Ammon's horn (tissue), 1 donor: ENCODE measurements at regions not wholly inside any gene's neighbourhood (a gene's known extent, or its start where the extent isn't known, plus 50 kb on each side); places are given as distances from the start of the nearest gene placed in this dataset.

Experiments used
- DNase-seq: peaks from one replicate; pipeline ENCODE4 v3.0.0-alpha.2; 2016; ENCODE audit warnings: low spot score

DNA sequence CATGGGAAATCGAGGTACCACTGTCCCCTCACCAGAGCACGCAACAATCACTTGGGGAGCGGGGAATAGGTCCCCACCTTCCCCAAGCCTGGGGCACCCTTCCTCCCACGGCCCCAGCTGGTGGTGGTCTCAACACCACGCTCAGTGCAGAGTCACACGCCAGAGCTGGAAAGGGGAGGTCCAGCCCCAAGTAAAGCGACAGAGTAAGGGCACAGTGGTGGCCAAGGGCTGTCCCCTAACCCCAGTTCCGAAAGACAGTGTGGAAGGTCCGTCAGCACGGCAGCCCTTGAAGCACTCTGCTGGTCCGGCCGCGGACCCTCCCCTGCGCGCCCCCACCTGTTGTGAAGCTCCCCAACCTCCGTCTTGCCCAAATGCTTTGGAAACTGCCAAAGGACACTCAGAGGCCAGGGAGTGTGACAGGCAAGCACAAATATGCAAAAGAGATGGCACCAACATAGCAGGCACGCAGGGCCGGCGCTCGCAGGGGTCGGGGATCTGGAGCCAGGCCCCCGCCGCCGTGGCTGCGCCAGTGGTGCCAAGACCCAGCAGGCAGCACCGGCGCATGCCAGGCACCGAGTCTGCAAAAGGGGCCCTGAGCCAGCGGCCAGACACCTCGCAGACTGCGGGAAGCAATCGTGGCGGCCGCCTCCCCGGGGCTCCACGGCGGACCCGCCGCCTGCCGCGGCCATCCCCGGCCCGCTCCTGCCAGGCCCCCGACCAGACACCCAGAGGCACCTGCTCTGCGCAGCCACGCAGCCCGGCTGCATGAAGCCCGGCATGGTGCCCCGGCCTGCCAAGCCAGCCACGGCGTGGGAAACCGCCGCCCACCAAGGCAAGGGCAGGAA is 51.6 kb upstream of the SRRM3 start:
- DNase-seq = peak; percentile 25
